HEK293 (cell line): ENCODE measurements at regions not wholly inside any gene's neighbourhood (a gene's known extent, or its start where the extent isn't known, plus 50 kb on each side); places are given as distances from the start of the nearest gene placed in this dataset.

Experiments used
- OSR2 ChIP-seq: fragments of 450-650 bp; formaldehyde crosslinking; IDR thresholded peaks from 2 replicates; pipeline ENCODE4 v1.5.1; 2016; ENCODE audit warnings: missing biosample characterization, missing genetic modification characterization
- PATZ1 ChIP-seq: fragments of 450-650 bp; formaldehyde crosslinking; IDR thresholded peaks from 2 replicates; pipeline ENCODE4 v1.5.1; 2016; ENCODE audit warnings: missing biosample characterization, missing genetic modification characterization
- PBX3 ChIP-seq: sonication (generic); formaldehyde crosslinking; IDR thresholded peaks from 2 replicates; pipeline ENCODE4 v1.8.1; 2022; ENCODE audit warnings: mild to moderate bottlenecking, moderate library complexity, missing genetic modification reagents
- REPIN1 ChIP-seq: fragments of 450-650 bp; formaldehyde crosslinking; IDR thresholded peaks from 2 replicates; pipeline ENCODE4 v1.5.1; 2017; ENCODE audit warnings: missing biosample characterization, missing genetic modification characterization, low read depth
- ZBTB49 ChIP-seq: fragments of 450-650 bp; formaldehyde crosslinking; IDR thresholded peaks from 2 replicates; pipeline ENCODE4 v1.5.1; 2016; ENCODE audit warnings: missing biosample characterization, missing genetic modification characterization, low read depth
- ZIC2 ChIP-seq: fragments of 450-650 bp; formaldehyde crosslinking; IDR thresholded peaks from 2 replicates; pipeline ENCODE4 v1.5.1; 2016; ENCODE audit warnings: missing biosample characterization, missing genetic modification characterization
- ZNF10 ChIP-seq: fragments of 450-650 bp; formaldehyde crosslinking; IDR thresholded peaks from 2 replicates; pipeline ENCODE4 v1.5.1; 2017; ENCODE audit warnings: missing biosample characterization, missing genetic modification characterization
- ZNF23 ChIP-seq: fragments of 450-650 bp; formaldehyde crosslinking; IDR thresholded peaks from 2 replicates; pipeline ENCODE4 v1.5.1; 2016; ENCODE audit warnings: missing biosample characterization, missing genetic modification characterization, borderline replicate concordance
- ZNF362 ChIP-seq: fragments of 450-650 bp; formaldehyde crosslinking; IDR thresholded peaks from 2 replicates; pipeline ENCODE4 v1.5.1; 2016; ENCODE audit warnings: missing biosample characterization, missing genetic modification characterization
- ZNF792 ChIP-seq: fragments of 450-650 bp; formaldehyde crosslinking; IDR thresholded peaks from 2 replicates; pipeline ENCODE4 v1.5.1; 2016; ENCODE audit warnings: missing biosample characterization, missing genetic modification characterization
- TF ChIP-seq, protein P1 (sequence below): fragments of 450-650 bp; formaldehyde crosslinking; IDR thresholded peaks from 2 replicates; pipeline ENCODE4 v1.5.1; 2016; ENCODE audit warnings: missing biosample characterization, missing genetic modification characterization
- TF ChIP-seq, protein P2 (sequence below): fragments of 450-650 bp; formaldehyde crosslinking; IDR thresholded peaks from 2 replicates; pipeline ENCODE4 v1.5.1; 2016; ENCODE audit warnings: missing biosample characterization, missing genetic modification characterization, borderline replicate concordance
- TF ChIP-seq, protein P3 (sequence below): fragments of 450-650 bp; formaldehyde crosslinking; IDR thresholded peaks from 2 replicates; pipeline ENCODE4 v1.5.1; 2016; ENCODE audit warnings: missing biosample characterization, missing genetic modification characterization

DNA sequence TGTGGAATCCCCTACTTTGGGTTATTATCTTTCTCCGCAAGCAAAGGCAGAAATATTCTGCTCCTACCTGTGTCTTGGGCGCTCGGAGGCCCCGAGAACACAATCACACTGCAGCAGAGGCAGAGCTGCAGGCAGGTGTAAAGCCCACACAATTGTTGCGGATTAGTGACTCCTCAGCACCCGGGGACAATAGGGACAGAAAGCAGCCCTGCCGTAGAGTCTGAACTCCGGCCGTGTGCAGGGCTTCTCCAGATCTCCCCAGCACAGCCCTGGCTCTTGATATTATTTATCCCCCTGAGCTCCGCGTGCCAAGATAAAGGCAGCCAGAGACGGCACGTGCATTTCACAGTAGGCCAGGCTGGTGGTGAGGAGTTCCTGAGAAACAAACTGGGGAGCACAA lies 229.2 kb downstream of the EN1 start:
- TF ChIP-seq REPIN1 (tag by site-specific recombination) (no peak), ZIC2 (no peak), ZNF362 (tag by site-specific recombination) (no peak), ZBTB49 (tag by site-specific recombination) (no peak), PATZ1 (tag by site-specific recombination) (no peak), OSR2 (tag by site-specific recombination) (no peak), ZNF23 (no peak), ZNF792 (tag by site-specific recombination) (no peak), PBX3 (CRISPR knock-in tag) (no peak), ZNF10 (tag by site-specific recombination) (no peak)
- TF ChIP-seq, protein P1, sequence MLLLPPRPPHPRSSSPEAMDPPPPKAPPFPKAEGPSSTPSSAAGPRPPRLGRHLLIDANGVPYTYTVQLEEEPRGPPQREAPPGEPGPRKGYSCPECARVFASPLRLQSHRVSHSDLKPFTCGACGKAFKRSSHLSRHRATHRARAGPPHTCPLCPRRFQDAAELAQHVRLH (tag by site-specific recombination): no peak
- TF ChIP-seq, protein P2, sequence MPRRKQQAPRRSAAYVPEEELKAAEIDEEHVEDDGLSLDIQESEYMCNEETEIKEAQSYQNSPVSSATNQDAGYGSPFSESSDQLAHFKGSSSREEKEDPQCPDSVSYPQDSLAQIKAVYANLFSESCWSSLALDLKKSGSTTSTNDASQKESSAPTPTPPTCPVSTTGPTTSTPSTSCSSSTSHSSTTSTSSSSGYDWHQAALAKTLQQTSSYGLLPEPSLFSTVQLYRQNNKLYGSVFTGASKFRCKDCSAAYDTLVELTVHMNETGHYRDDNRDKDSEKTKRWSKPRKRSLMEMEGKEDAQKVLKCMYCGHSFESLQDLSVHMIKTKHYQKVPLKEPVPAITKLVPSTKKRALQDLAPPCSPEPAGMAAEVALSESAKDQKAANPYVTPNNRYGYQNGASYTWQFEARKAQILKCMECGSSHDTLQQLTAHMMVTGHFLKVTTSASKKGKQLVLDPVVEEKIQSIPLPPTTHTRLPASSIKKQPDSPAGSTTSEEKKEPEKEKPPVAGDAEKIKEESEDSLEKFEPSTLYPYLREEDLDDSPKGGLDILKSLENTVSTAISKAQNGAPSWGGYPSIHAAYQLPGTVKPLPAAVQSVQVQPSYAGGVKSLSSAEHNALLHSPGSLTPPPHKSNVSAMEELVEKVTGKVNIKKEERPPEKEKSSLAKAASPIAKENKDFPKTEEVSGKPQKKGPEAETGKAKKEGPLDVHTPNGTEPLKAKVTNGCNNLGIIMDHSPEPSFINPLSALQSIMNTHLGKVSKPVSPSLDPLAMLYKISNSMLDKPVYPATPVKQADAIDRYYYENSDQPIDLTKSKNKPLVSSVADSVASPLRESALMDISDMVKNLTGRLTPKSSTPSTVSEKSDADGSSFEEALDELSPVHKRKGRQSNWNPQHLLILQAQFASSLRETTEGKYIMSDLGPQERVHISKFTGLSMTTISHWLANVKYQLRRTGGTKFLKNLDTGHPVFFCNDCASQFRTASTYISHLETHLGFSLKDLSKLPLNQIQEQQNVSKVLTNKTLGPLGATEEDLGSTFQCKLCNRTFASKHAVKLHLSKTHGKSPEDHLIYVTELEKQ (tag by site-specific recombination): no peak
- TF ChIP-seq, protein P3, sequence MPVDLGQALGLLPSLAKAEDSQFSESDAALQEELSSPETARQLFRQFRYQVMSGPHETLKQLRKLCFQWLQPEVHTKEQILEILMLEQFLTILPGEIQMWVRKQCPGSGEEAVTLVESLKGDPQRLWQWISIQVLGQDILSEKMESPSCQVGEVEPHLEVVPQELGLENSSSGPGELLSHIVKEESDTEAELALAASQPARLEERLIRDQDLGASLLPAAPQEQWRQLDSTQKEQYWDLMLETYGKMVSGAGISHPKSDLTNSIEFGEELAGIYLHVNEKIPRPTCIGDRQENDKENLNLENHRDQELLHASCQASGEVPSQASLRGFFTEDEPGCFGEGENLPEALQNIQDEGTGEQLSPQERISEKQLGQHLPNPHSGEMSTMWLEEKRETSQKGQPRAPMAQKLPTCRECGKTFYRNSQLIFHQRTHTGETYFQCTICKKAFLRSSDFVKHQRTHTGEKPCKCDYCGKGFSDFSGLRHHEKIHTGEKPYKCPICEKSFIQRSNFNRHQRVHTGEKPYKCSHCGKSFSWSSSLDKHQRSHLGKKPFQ: no peak
